Esophagus muscularis mucosa (tissue), 3 donors: ENCODE measurements at regions not wholly inside any gene's neighbourhood (a gene's known extent, or its start where the extent isn't known, plus 50 kb on each side); places are given as distances from the start of the nearest gene placed in this dataset.

Source experiments
- CTCF ChIP-seq, 3 experiments: fragments of 200-600 bp in 2 of 3; fragments of 450-650 bp in 1 of 3; sonication (generic) in 2 of 3; IDR thresholded peaks; one replicate each; pipeline ENCODE4 v1.5.1; 2017 to 2019; ENCODE audit warnings: antibody characterized with exemption in 3 of 3, mild to moderate bottlenecking in 2 of 3, moderate library complexity in 1 of 3
- POLR2A ChIP-seq: fragments of 450-650 bp; IDR thresholded peaks from one replicate; pipeline ENCODE4 v1.6.1; 2017; ENCODE audit warnings: antibody characterized with exemption, moderate library complexity, mild to moderate bottlenecking, low read depth

GRCh38 chr14:82537831-82538230 lies 1004.2 kb upstream of the SEL1L start:
- TF ChIP-seq CTCF (IDR thresholded peaks at IDR 0.05) = no peak
- no peak for TF ChIP-seq POLR2A
